ENCODE measurements at regions not wholly inside any gene's neighbourhood (a gene's known extent, or its start where the extent isn't known, plus 50 kb on each side); places are given as distances from the start of the nearest gene placed in this dataset.

GRCh38 chr2:215843579-215843978 is 169.8 kb downstream of the MREG start:
- Histone ChIP-seq H3K4me1 (no peaks in the 10 kb centered on the region), H3K27me3 (no peaks in the 10 kb centered on the region), H3K9me3 (no peaks in the 10 kb centered on the region), H3K27ac (no peak overlapping the region), H3K4me3 (no peak overlapping the region), H3K36me3 (no peaks in the 10 kb centered on the region)
- TF ChIP-seq CTCF (IDR thresholded peaks at IDR 0.05) = no peak
- peak in 1 of 3 donors; percentile 16 for TF ChIP-seq POLR2AphosphoS5 (IDR thresholded peaks at IDR 0.05)
- no peak for DNase-seq (ENCODE audit: low spot score in 2 of 2)
- intact Hi-C loops (cut with DNase I; ENCODE audit: low total_unique reads) = no loop called here

GRCh38 chr2:215841175-215841816 is 172.1 kb downstream of the MREG start:
- no peaks in the 10 kb centered on the region for H3K4me1 ChIP-seq
- H3K36me3 ChIP-seq = no peaks in the 10 kb centered on the region
- no peaks in the 10 kb centered on the region for H3K9me3 ChIP-seq
- TF ChIP-seq POLR2AphosphoS5 (IDR thresholded peaks at IDR 0.05) (no peak), POLR2A (IDR thresholded peaks at IDR 0.05) (no peak), CTCF (IDR thresholded peaks at IDR 0.05) (no peak)
- no peaks in the 10 kb centered on the region for H3K27me3 ChIP-seq
- H3K27ac ChIP-seq = no peak overlapping the region
- no peak for DNase-seq (ENCODE audit: low spot score in 2 of 2)
- intact Hi-C loops (cut with DNase I; ENCODE audit: low total_unique reads) = no loop called here
- H3K4me3 ChIP-seq = no peak overlapping the region

- no peaks in the 10 kb centered on the region for H3K4me1 ChIP-seq
- DNase-seq (ENCODE audit: low spot score in 2 of 2) = no peak
- H3K27me3 ChIP-seq = no peaks in the 10 kb centered on the region
- H3K4me3 ChIP-seq = no peak overlapping the region
- intact Hi-C loops (cut with DNase I; ENCODE audit: low total_unique reads) = no loop called here
- H3K36me3 ChIP-seq = no peaks in the 10 kb centered on the region
- TF ChIP-seq POLR2A (IDR thresholded peaks at IDR 0.05) (no peak), CTCF (IDR thresholded peaks at IDR 0.05) (no peak), POLR2AphosphoS5 (IDR thresholded peaks at IDR 0.05) (no peak)
- no peak overlapping the region for H3K27ac ChIP-seq
- H3K9me3 ChIP-seq = no peaks in the 10 kb centered on the region
Measured at GRCh38 chr2:215839816-215840215, 173.5 kb downstream of the MREG start.

GRCh38 chr2:215839309-215839708 is 174.0 kb downstream of the MREG start:
- TF ChIP-seq POLR2A (IDR thresholded peaks at IDR 0.05) (no peak), POLR2AphosphoS5 (IDR thresholded peaks at IDR 0.05) (no peak), CTCF (IDR thresholded peaks at IDR 0.05) (no peak)
- intact Hi-C loops (cut with DNase I; ENCODE audit: low total_unique reads) = no loop called here
- H3K4me3 ChIP-seq = no peak overlapping the region
- H3K36me3 ChIP-seq = no peaks in the 10 kb centered on the region
- H3K9me3 ChIP-seq = no peaks in the 10 kb centered on the region
- no peaks in the 10 kb centered on the region for H3K27me3 ChIP-seq
- H3K4me1 ChIP-seq = no peaks in the 10 kb centered on the region
- no peak overlapping the region for H3K27ac ChIP-seq
- DNase-seq (ENCODE audit: low spot score in 2 of 2) = no peak

- intact Hi-C loops (cut with DNase I; ENCODE audit: low total_unique reads) = no loop called here
- no peaks in the 10 kb centered on the region for H3K9me3 ChIP-seq
- TF ChIP-seq POLR2A (IDR thresholded peaks at IDR 0.05) = no peak
- no peak for TF ChIP-seq POLR2AphosphoS5 (IDR thresholded peaks at IDR 0.05)
- TF ChIP-seq CTCF (IDR thresholded peaks at IDR 0.05) = no peak
- no peaks in the 10 kb centered on the region for H3K4me1 ChIP-seq
- DNase-seq (ENCODE audit: low spot score in 2 of 2) = no peak
- no peak overlapping the region for H3K27ac ChIP-seq
- H3K4me3 ChIP-seq = no peak overlapping the region
- H3K27me3 ChIP-seq = no peaks in the 10 kb centered on the region
- H3K36me3 ChIP-seq = no peaks in the 10 kb centered on the region
Measured at GRCh38 chr2:215836881-215837280, 176.5 kb downstream of the MREG start.
